ENCODE measurements at regions not wholly inside any gene's neighbourhood (a gene's known extent, or its start where the extent isn't known, plus 50 kb on each side); places are given as distances from the start of the nearest gene placed in this dataset.

GRCh38 chr6:25010902-25011625 lies 75.3 kb upstream of the RIPOR2 start:
- no peak for TF ChIP-seq CTCF (IDR thresholded peaks at IDR 0.05)
- TF ChIP-seq EZH2 (IDR thresholded peaks at IDR 0.05; ENCODE audit: borderline replicate concordance, insufficient read depth, low read depth, low read length, poor library complexity, severe bottlenecking): no peak
